K562 (cell line): ENCODE measurements at regions not wholly inside any gene's neighbourhood (a gene's known extent, or its start where the extent isn't known, plus 50 kb on each side); places are given as distances from the start of the nearest gene placed in this dataset.

Experiments
- ATAC-seq: fragments of 200-7000 bp; cut with Tn5 transposase; 3 replicates; pipeline ENCODE4 v1.9.1; 2020; ENCODE audit warnings: moderate library complexity
- BruUV-seq: library from RNA; stranded (reverse); fragments of 400-500 nt; replicated peaks from 2 replicates; lab custom pipeline; 2021; lab: Mats Ljungman, UMichigan
- CTCF ChIA-PET: fragments of 300-600 bp; formaldehyde crosslinking; extraction: SDS; loops from one replicate; lab custom pipeline; 2021; ENCODE audit warnings: low intra/inter-chr PET ratio; lab: Yijun Ruan, JAX
- POLR2A ChIA-PET: fragments of 300-600, 350-650 bp; sonication (Branson Sonifier 250); formaldehyde crosslinking; extraction: SDS; loops from one replicate; lab custom pipeline; 2021; ENCODE audit warnings: antibody characterized with exemption, inconsistent platforms; lab: Yijun Ruan, JAX
- DNase-seq, 4 experiments: peaks; one replicate each; pipeline versions ENCODE4 v3.0.0 to v3.0.0-alpha.2; 2011 to 2018; ENCODE audit warnings: low spot score in 3 of 4, mixed read lengths in 3 of 4; ENCODE audit errors: extremely low read depth in 1 of 4
- FAIRE-seq: peaks from 2 replicates; lab custom pipeline; 2011; peaks lifted over from hg19 to GRCh38; lab: Jason Lieb, UNC
- H2AFZ ChIP-seq: 2 replicates; pipeline ENCODE4 v1.6.0; 2011; ENCODE audit warnings: low read depth, low read length, control low read depth, inconsistent platforms
- H3K27ac ChIP-seq: fragments of 200-600 bp; 3 replicates; pipeline ENCODE4 v1.8.0; 2011; ENCODE audit warnings: low read depth, mild to moderate bottlenecking, control low read depth, inconsistent platforms, low read length, moderate library complexity, mixed read lengths; ENCODE audit errors: extremely low read depth
- H3K27me3 ChIP-seq, 2 experiments: fragments of 300-600 bp in 1 of 2; 2 replicates in 1 of 2; 3 replicates in 1 of 2; pipeline versions ENCODE4 v1.6.0 to v1.8.0; 2011; ENCODE audit warnings: inconsistent platforms in 2 of 2, low read length in 2 of 2, mild to moderate bottlenecking in 1 of 2, mixed read lengths in 1 of 2, moderate library complexity in 1 of 2; ENCODE audit not compliant: control insufficient read depth in 2 of 2, insufficient read depth in 2 of 2
- H3K36me3 ChIP-seq: fragments of 300-600 bp; 3 replicates; pipeline ENCODE4 v1.8.0; 2011; ENCODE audit warnings: mild to moderate bottlenecking, low read length, inconsistent platforms; ENCODE audit not compliant: control insufficient read depth, insufficient read depth
- H3K4me1 ChIP-seq, 2 experiments: fragments of 200-600 bp in 1 of 2; replicated peaks in 1 of 2; 2 replicates in 1 of 2; 3 replicates in 1 of 2; pipeline versions ENCODE4 v1.5.1 to v1.8.0; 2011; ENCODE audit warnings: inconsistent platforms in 2 of 2, low read length in 2 of 2, mild to moderate bottlenecking in 1 of 2, mixed read lengths in 1 of 2, moderate library complexity in 1 of 2; ENCODE audit not compliant: control insufficient read depth in 2 of 2, insufficient read depth in 2 of 2
- H3K4me2 ChIP-seq: 2 replicates; pipeline ENCODE4 v1.6.1; 2011; ENCODE audit warnings: low read length, control low read depth, inconsistent platforms, mixed read lengths; ENCODE audit not compliant: insufficient read depth
- H3K4me3 ChIP-seq: fragments of 200-600 bp; sonication (generic), shearing (Covaris generic); 2 replicates; pipeline ENCODE4 v1.5.1; 2016; ENCODE audit warnings: control low read depth, inconsistent platforms
- H3K79me2 ChIP-seq: fragments of 200-600 bp; 3 replicates; pipeline ENCODE4 v1.8.0; 2011; ENCODE audit warnings: low read length, inconsistent platforms; ENCODE audit not compliant: control insufficient read depth, insufficient read depth
- H3K9ac ChIP-seq, 2 experiments: 2 replicates each; pipeline versions ENCODE4 v1.6.0 to v1.6.1; 2011; ENCODE audit warnings: low read depth in 2 of 2, low read length in 2 of 2, control low read depth in 1 of 2, inconsistent platforms in 1 of 2, mild to moderate bottlenecking in 1 of 2, mixed read lengths in 1 of 2; ENCODE audit not compliant: insufficient read depth in 1 of 2
- H3K9me1 ChIP-seq: one replicate; pipeline ENCODE4 v1.6.0; 2011; ENCODE audit warnings: inconsistent platforms, mild to moderate bottlenecking, low read length, moderate library complexity; ENCODE audit not compliant: control insufficient read depth, insufficient read depth
- H3K9me3 ChIP-seq: replicated peaks from 2 replicates; pipeline ENCODE4 v1.5.1; 2011; ENCODE audit warnings: low read depth, low read length, inconsistent platforms; ENCODE audit not compliant: control insufficient read depth, insufficient read depth
- H4K20me1 ChIP-seq: replicated peaks from 2 replicates; pipeline ENCODE4 v1.6.1; 2011; ENCODE audit warnings: low read length, inconsistent platforms, mixed read lengths; ENCODE audit not compliant: control insufficient read depth, insufficient read depth
- E2F1 ChIP-seq: sonication (generic); formaldehyde crosslinking; IDR thresholded peaks from 2 replicates; pipeline ENCODE4 v1.8.1; 2023; ENCODE audit warnings: mild to moderate bottlenecking, missing genetic modification reagents, moderate library complexity
- E4F1 ChIP-seq: fragments of 250-450 bp; sonication (Bioruptor Pico); IDR thresholded peaks from 2 replicates; pipeline ENCODE4 v1.5.0; 2021; ENCODE audit warnings: mild to moderate bottlenecking, borderline replicate concordance
- FOSL1 ChIP-seq: fragments of 200-800 bp; sonication (Bioruptor generic); conservative IDR thresholded peaks from 2 replicates; pipeline ENCODE4 v1.6.1; 2016; ENCODE audit warnings: missing genetic modification characterization, missing compliant biosample characterization
- GTF2A2 ChIP-seq: IDR thresholded peaks from 2 replicates; pipeline ENCODE4 v1.6.1; 2016; ENCODE audit warnings: mild to moderate bottlenecking, missing genetic modification characterization, missing compliant biosample characterization
- HNRNPH1 ChIP-seq: fragments of 200-400 bp; formaldehyde crosslinking; optimal IDR thresholded peaks from 2 replicates; pipeline ENCODE3; 2017; ENCODE audit warnings: low read depth, mild to moderate bottlenecking, low read length, moderate library complexity
- ILK ChIP-seq: fragments of 450-650 bp; IDR thresholded peaks from 2 replicates; pipeline ENCODE4 v1.6.1; 2016; ENCODE audit warnings: missing genetic modification characterization, low read depth, mild to moderate bottlenecking, missing compliant biosample characterization, moderate library complexity, borderline replicate concordance
- MCM7 ChIP-seq, 2 experiments: fragments of 450-650 bp; IDR thresholded peaks; 2 replicates each; pipeline ENCODE4 v1.6.1; 2016 to 2018
- MED1 ChIP-seq: sonication (generic); formaldehyde crosslinking; IDR thresholded peaks from 2 replicates; pipeline ENCODE4 v1.8.1; 2023; ENCODE audit warnings: missing genetic modification reagents, borderline replicate concordance
- PCBP1 ChIP-seq: fragments of 200-400 bp; formaldehyde crosslinking; IDR thresholded peaks from 2 replicates; pipeline ENCODE4 v1.6.1; 2018; ENCODE audit warnings: mild to moderate bottlenecking, low read depth, low read length; ENCODE audit not compliant: poor library complexity, severe bottlenecking
- SNAPC5 ChIP-seq: fragments of 250-450 bp; sonication (Bioruptor Pico); IDR thresholded peaks from 2 replicates; pipeline ENCODE4 v1.8.0; 2021; ENCODE audit warnings: moderate library complexity, mild to moderate bottlenecking, inconsistent platforms
- SRSF9 ChIP-seq: fragments of 200-400 bp; formaldehyde crosslinking; IDR thresholded peaks from 2 replicates; pipeline ENCODE4 v1.6.1; 2017; ENCODE audit warnings: low read depth, low read length, borderline replicate concordance
- TRIM24 ChIP-seq, 2 experiments: fragments of 450-650 bp; IDR thresholded peaks; 2 replicates each; pipeline ENCODE4 v1.6.1; 2016
- ZBTB33 ChIP-seq: sonication (generic); formaldehyde crosslinking; IDR thresholded peaks from 2 replicates; pipeline ENCODE4 v1.8.1; 2023; ENCODE audit warnings: mild to moderate bottlenecking, missing genetic modification reagents
- ZNF124 ChIP-seq: sonication (generic); formaldehyde crosslinking; IDR thresholded peaks from 2 replicates; pipeline ENCODE4 v1.8.1; 2022; ENCODE audit warnings: missing genetic modification reagents
- ZNF253 ChIP-seq: fragments of 250-450 bp; sonication (Bioruptor Pico); conservative IDR thresholded peaks from 2 replicates; pipeline ENCODE4 v1.6.1; 2021; ENCODE audit warnings: mild to moderate bottlenecking
- ZNF263 ChIP-seq: sonication (generic); formaldehyde crosslinking; IDR thresholded peaks from 2 replicates; pipeline ENCODE4 v1.8.0; 2022; ENCODE audit warnings: mild to moderate bottlenecking, missing genetic modification reagents, borderline replicate concordance
- ZNF77 ChIP-seq: fragments of 250-450 bp; sonication (Bioruptor Pico); IDR thresholded peaks from 2 replicates; pipeline ENCODE4 v1.5.0; 2020
- WGBS: fragments of 100-300 bp; shearing (Covaris generic); methylation state at CpG from one replicate; pipeline ENCODE4 v1.1.6; 2016; ENCODE audit warnings: low coverage, mixed read lengths; ENCODE audit not compliant: insufficient coverage; ENCODE audit errors: missing lambda C conversion rate; 5-methylcytosine and 5-hydroxymethylcytosine counted together
- in situ Hi-C: fragments of 300-500 bp; cut with MboI; formaldehyde crosslinking; loops from 4 replicates; pipeline ENCODE4 v1.15.0; 2018; ENCODE audit warnings: inconsistent platforms, mixed read lengths
- intact Hi-C: fragments of 100-400 bp; cut with micrococcal nuclease; formaldehyde crosslinking; loops from 2 replicates; pipeline ENCODE4 v1.14.2; 2022

GRCh38 chr4:42821230-42821629 is 71.3 kb upstream of the GRXCR1 start (continued):
- no peak for TF ChIP-seq SRSF9
- no peak for TF ChIP-seq SNAPC5 (CRISPR knock-in tag)
- TF ChIP-seq, all 486 proteins: peak for 1

- no TSS peak for BruUV-seq
- CTCF ChIA-PET = no interaction called here
- Histone ChIP-seq H3K27ac (no peak overlapping the region), H3K36me3 (no peaks in the 10 kb centered on the region), H3K9ac (no peak overlapping the region), H3K9me1 (no peaks in the 10 kb centered on the region), H3K4me2 (no peak overlapping the region), H3K4me1 (no peaks in the 10 kb centered on the region), H3K9me3 (no peaks in the 10 kb centered on the region), H3K4me3 (no peak overlapping the region), H4K20me1 (no peaks in the 10 kb centered on the region), H2AFZ (no peak overlapping the region), H3K79me2 (no peaks in the 10 kb centered on the region), H3K27me3 (no peaks in the 10 kb centered on the region)
- intact Hi-C loops (no loop called here), in situ Hi-C loops (no loop called here)
- no peak for ATAC-seq
- DNase-seq = no peak
- no peak for FAIRE-seq
- WGBS = 0% methylated on average over 2 of the region's 2 CpGs
- POLR2A ChIA-PET = no interaction called here
- TF ChIP-seq E4F1 (no peak), GTF2A2 (tag) (no peak), ZBTB33 (CRISPR knock-in tag) (no peak), MED1 (CRISPR knock-in tag) (no peak), FOSL1 (tag) (no peak), ZNF124 (CRISPR knock-in tag) (no peak), ILK (no peak), HNRNPH1 (no peak), TRIM24 (IDR thresholded peaks at IDR 0.05) (no peak), ZNF253 (CRISPR knock-in tag) (no peak), E2F1 (CRISPR knock-in tag) (no peak), ZNF77 (CRISPR knock-in tag) (no peak), ZNF263 (CRISPR knock-in tag) (no peak), PCBP1 (no peak), MCM7 (IDR thresholded peaks at IDR 0.05) (no peak)
Observed at GRCh38 chr4:42819863-42820514, 72.5 kb upstream of the GRXCR1 start.
